HG03139 (cell line): ENCODE measurements at regions not wholly inside any gene's neighbourhood (a gene's known extent, or its start where the extent isn't known, plus 50 kb on each side); places are given as distances from the start of the nearest gene placed in this dataset.
"Not testable (repeated sequence)": the region's sequence is repeated elsewhere in the genome, so short reads cannot be mapped to it uniquely, and the experiment has no call there.

ENCODE experiments used
- ATAC-seq: cut with Tn5 transposase; IDR thresholded peaks from one replicate; pipeline ENCODE4 v1.9.1; 2021; ENCODE audit not compliant: unreplicated experiment

- ATAC-seq, result no peak
Measured at GRCh38 chr1:83055391-83056170, 943.4 kb downstream of the TTLL7 start.

DNA sequence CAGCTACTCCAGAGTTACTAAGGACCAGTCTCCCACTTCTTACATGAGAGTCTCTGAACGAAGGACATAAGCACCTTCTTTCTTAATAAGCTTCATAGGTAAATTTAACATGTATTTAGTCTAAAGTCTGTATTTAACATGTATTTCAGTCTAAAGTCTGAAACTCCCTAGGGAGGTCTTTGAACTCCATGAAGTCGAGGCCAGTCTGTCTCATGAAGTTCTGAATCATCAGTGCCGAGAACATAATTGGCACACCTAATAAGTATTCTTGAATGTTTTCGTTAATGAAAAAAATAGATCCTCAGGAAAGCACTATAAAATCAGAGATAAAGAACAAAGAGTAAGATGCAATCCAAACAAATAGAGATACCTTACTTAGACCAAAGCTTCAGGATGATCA lies 945.5 kb downstream of the TTLL7 start:
- no peak for ATAC-seq

DNA sequence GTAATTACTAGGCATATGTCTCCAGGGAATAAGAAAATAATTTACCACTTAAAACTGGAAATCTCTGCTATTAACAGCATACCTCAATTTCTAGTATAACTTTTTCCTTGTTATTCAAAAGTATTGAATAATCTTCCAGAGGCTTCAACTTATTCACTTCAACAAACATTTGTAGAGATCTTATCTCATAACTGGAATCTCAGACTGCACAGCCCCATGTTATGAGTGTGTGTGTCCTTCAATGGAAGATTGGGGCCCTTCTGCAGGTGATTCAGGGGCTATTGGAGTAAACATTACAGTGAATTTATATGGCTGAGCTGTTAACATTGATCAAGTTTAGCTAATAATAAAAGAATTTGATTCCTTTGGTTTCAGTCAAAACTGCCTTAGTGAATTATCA lies 946.1 kb downstream of the TTLL7 start:
- ATAC-seq, result no peak

GRCh38 chr1:83051053-83051452 lies 947.9 kb downstream of the TTLL7 start:
- not testable (repeated sequence) for ATAC-seq

DNA sequence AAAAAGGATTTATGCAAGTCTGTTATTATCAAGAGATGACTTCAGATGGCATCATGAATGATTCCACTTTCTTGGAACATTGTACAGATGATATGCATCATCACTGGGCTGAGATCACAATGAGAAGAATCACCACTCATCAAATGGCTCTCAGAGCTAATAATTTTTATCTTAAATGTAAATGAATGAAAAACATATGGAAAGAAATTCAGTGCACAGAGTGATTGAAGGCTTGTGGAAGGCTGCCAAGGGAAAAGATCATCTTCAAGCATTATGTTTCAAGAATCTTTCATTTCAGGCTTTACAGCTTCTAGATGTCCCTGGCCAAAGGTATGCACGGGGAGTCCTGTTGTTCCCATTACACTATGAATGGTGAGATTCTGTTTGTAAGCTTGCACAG lies 955.7 kb downstream of the TTLL7 start:
- ATAC-seq, result no peak

DNA sequence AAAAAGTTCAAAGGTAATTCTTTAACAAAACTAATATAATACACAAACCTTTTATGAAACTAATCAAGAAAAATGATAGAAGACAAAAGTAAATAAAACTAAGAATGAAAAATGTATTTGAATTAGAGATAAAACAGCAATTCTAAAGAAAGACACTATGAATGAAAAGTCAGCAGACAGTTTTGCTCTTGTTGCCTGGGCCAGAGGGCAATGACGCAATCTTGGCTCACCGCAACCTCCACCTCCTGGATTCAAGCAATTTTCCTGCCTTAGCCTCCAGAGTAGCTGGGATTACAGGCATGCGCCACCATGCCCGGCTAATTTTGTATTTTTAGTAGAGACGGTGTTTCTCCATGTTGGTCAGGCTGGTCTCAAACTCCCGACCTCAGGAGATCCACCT lies 959.8 kb downstream of the TTLL7 start:
- ATAC-seq, result not testable (repeated sequence)

DNA sequence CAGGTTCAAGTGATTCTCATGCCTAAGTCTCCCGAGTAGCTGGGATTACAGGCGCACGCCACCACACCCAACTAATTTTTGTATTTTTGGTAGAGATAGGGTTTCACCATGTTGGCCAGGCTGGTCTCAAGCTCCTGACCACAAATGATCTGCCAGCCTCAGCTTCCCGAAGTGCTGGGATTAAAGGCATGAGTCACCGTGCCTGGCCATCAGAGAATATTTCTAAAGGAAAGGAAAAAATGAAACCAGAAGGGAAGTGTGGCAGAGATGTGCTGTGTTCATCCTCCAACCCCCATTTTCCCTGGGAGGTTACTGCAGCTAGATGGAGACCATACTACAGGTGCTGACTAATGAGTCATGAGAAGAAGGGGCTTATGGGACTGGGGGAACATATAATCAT lies 964.1 kb downstream of the TTLL7 start:
- ATAC-seq, result no peak

GRCh38 chr1:83033682-83034081 lies 965.2 kb downstream of the TTLL7 start:
- ATAC-seq, result no peak

DNA sequence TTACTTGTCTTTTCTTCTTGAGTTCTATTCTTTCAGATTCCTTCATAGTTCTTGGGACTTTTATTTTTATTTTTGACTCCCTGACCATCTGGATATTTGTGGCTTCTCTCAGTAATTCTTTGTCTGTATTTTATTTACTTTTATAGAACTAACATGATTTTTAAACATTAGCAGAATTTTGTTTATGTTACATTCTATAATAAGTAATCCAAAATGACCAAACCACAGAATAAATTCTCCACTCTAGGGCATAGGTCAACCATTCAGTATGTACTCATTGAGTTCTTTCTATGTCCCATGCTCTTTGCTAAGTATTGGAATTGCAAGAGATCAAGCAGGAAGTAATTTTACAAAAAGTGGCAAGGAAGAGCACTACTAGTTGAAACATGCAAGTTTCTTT lies 969.0 kb downstream of the TTLL7 start:
- ATAC-seq, result no peak

GRCh38 chr1:83029050-83029449 lies 969.9 kb downstream of the TTLL7 start:
- ATAC-seq, result no peak

- ATAC-seq, result no peak
Measured at GRCh38 chr1:83028467-83028866, 970.5 kb downstream of the TTLL7 start.

GRCh38 chr1:83027511-83027910 lies 971.4 kb downstream of the TTLL7 start:
- no peak for ATAC-seq

- ATAC-seq, result no peak
Measured at GRCh38 chr1:83026745-83027144, 972.2 kb downstream of the TTLL7 start.

GRCh38 chr1:83024251-83024767 lies 974.6 kb downstream of the TTLL7 start:
- no peak for ATAC-seq

DNA sequence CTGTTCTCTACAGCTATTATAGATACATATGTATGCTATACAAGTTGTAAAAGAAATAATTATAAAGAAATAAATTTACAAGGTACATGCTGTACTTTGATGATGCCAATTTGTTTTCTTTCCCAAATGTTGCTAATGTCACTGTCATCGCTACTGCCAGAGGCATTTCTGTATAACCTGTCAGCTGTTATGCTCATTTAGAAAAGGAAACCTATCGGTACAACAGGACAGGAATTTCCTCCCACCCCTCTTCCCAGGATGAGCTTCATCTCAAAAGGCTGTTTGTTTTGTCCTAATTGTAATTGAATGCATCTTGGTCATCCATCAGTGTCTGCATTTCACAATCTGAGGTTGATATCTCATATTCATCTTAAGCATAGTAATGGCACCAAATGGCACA lies 975.7 kb downstream of the TTLL7 start:
- ATAC-seq, result no peak

DNA sequence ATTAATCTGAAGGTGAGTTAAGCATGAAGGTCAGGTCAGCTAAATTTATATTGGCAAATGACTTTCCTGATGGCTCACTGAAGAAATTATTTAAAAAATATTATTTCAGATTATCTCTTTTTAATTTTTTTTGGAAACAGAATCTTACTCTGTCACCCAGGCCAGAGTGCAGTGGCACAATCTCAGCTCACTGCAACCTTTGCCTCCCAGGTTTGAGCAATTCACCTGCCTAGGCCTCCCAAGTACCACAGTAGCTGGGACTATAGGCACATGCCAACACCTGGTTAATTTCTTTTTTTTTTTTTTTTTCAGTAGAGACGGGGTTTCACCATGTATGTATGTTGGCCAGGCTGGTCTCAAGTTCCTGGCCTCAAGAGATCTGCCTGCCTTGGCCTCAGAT lies 976.7 kb downstream of the TTLL7 start:
- no peak for ATAC-seq

- no peak for ATAC-seq
Measured at GRCh38 chr1:83017701-83018100, 981.2 kb downstream of the TTLL7 start.

DNA sequence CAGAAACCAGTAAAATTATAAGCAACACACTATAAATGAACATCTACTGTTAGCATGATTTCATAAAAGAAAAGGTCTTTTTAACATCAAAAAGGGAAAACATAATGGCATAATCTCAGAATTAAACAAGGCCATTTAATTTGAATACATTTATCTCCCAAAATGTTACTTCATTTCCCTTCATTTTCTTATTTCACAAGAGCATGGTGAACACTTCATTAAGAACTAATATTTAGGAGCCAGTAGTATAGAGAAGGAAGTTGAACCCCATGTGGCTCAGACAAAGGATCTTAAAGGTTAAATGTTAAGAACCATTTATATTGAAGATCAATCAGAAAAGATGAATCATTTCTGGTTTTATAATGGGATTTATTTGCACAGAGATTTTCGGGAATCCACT lies 981.7 kb downstream of the TTLL7 start:
- no peak for ATAC-seq

- ATAC-seq, result no peak
Measured at GRCh38 chr1:83016354-83016849, 982.5 kb downstream of the TTLL7 start.

DNA sequence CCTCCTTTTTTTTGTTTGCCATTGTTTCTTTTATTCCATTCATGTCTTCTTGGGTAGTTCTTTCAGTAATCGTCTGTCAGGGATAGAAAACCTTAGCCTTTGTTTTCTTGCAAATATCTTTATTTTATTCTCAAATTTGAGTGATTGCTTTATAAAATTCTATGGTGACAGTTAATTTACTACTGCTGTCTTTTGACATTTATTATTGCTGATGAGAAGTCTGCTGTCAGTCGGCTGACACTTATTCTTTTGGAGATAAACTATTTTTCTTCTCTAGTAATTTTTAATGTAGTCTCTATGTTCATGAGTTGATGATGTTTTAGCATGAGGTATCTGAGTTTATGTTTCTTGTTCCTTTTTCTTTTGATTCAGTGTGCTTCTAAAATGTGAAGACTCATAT lies 983.8 kb downstream of the TTLL7 start:
- ATAC-seq, result no peak

DNA sequence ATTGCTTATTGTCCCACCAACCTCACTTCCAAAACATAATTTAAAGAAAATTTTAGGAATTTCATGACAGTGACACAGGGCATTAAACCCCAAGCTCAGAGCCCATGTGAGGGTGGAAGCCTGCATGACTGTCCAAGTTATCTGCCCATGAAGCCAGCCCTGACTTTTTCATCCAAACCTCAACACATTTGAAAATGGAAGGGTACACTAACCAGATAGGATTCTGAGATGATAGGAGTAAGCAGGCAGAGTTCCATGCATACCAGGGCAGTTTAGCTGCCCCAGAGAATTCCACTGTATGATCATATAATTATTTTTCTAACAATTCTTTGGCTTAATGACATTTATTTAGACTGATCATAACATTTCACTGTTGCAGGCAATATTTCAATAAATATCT lies 986.0 kb downstream of the TTLL7 start:
- no peak for ATAC-seq

- no peak for ATAC-seq
Measured at GRCh38 chr1:83011265-83011664, 987.7 kb downstream of the TTLL7 start.

DNA sequence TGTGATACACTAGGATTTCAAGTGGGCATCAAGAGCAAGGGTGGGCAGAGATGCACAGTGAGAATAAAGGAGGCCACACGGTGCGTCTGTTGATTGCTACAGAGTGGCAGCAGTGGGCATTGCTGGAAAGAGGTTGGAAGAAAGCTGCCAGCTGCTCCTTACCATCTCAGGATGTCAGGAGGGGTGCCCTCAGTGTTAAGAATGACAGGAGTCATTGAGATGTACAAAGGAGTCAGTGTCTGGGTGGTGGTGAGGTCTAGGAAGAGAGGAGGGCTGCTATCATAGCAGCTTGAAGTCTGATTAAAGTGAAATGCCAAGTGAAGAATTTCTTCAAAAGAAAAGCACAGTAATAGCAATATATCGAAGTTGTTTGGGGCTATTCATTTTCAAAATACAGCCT lies 992.7 kb downstream of the TTLL7 start:
- no peak for ATAC-seq
